ENCODE measurements at regions not wholly inside any gene's neighbourhood (a gene's known extent, or its start where the extent isn't known, plus 50 kb on each side); places are given as distances from the start of the nearest gene placed in this dataset.

DNA sequence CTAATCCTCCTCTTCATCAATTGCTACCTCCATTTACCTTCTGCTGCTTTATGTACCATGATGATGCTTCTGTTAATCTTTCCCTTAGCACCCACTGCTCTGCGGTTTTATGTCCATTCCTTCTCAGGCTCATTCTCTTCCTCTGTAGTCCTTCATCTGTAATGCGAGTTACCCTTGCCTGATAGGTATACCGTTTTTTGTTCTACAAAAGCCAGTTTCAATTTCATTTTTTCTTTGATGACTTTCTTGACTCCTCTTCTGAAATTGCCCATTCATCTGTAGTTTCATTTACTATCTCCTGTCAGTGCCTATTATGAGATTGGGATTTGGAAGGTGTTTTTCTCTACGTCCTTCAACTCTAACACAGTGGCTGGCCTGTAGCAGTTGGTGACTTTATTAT, 445.9 kb upstream of the ZNF717 start:
- no peak for TF ChIP-seq EZH2 (IDR thresholded peaks at IDR 0.05; ENCODE audit: borderline replicate concordance, low read depth, low read length, severe bottlenecking)
- TF ChIP-seq, protein P1, sequence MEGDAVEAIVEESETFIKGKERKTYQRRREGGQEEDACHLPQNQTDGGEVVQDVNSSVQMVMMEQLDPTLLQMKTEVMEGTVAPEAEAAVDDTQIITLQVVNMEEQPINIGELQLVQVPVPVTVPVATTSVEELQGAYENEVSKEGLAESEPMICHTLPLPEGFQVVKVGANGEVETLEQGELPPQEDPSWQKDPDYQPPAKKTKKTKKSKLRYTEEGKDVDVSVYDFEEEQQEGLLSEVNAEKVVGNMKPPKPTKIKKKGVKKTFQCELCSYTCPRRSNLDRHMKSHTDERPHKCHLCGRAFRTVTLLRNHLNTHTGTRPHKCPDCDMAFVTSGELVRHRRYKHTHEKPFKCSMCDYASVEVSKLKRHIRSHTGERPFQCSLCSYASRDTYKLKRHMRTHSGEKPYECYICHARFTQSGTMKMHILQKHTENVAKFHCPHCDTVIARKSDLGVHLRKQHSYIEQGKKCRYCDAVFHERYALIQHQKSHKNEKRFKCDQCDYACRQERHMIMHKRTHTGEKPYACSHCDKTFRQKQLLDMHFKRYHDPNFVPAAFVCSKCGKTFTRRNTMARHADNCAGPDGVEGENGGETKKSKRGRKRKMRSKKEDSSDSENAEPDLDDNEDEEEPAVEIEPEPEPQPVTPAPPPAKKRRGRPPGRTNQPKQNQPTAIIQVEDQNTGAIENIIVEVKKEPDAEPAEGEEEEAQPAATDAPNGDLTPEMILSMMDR (IDR thresholded peaks at IDR 0.05; ENCODE audit: borderline replicate concordance, extremely low read depth, low read length, poor library complexity, severe bottlenecking), result no peak
- ATAC-seq (ENCODE audit: insufficient read depth, low read depth), result no peak
- no peak overlapping the region for H3K9ac ChIP-seq (ENCODE audit: low read depth, low read length)
- DNase-seq, result no peak
- H3K4me3 ChIP-seq (ENCODE audit: low read depth in 1 of 2, low read length in 2 of 2), result no peak overlapping the region
- H3K27me3 ChIP-seq (ENCODE audit: insufficient read depth, low read length, poor library complexity), result no peaks in the 10 kb centered on the region
- no peak overlapping the region for H3K27ac ChIP-seq (ENCODE audit: low read length)
- no peak overlapping the region for H2AFZ ChIP-seq (ENCODE audit: low read depth, low read length)
- H3K9me3 ChIP-seq (ENCODE audit: insufficient read depth, low read length, severe bottlenecking), result no peaks in the 10 kb centered on the region
- H3K4me2 ChIP-seq (ENCODE audit: insufficient read depth, low read length), result no peak overlapping the region
- H3K79me2 ChIP-seq (ENCODE audit: insufficient read depth, low read length), result no peaks in the 10 kb centered on the region
- H3K36me3 ChIP-seq (ENCODE audit: insufficient read depth, low read length), result no peaks in the 10 kb centered on the region
- no peaks in the 10 kb centered on the region for H3K4me1 ChIP-seq (ENCODE audit: insufficient read depth, low read length)
- no peaks in the 10 kb centered on the region for H4K20me1 ChIP-seq (ENCODE audit: insufficient read depth, low read length)

GRCh38 chr3:76242886-76243753, 457.8 kb upstream of the ZNF717 start:
- Histone ChIP-seq H3K79me2 (ENCODE audit: insufficient read depth, low read length) (no peaks in the 10 kb centered on the region), H3K4me3 (ENCODE audit: low read depth in 1 of 2, low read length in 2 of 2) (no peak overlapping the region), H2AFZ (ENCODE audit: low read depth, low read length) (no peak overlapping the region), H3K4me1 (ENCODE audit: insufficient read depth, low read length) (no peaks in the 10 kb centered on the region), H3K9me3 (ENCODE audit: insufficient read depth, low read length, severe bottlenecking) (no peaks in the 10 kb centered on the region), H3K36me3 (ENCODE audit: insufficient read depth, low read length) (no peaks in the 10 kb centered on the region), H3K9ac (ENCODE audit: low read depth, low read length) (no peak overlapping the region), H3K27me3 (ENCODE audit: insufficient read depth, low read length, poor library complexity) (no peaks in the 10 kb centered on the region), H3K4me2 (ENCODE audit: insufficient read depth, low read length) (no peak overlapping the region), H3K27ac (ENCODE audit: low read length) (no peak overlapping the region), H4K20me1 (ENCODE audit: insufficient read depth, low read length) (no peaks in the 10 kb centered on the region)
- no peak for TF ChIP-seq EZH2 (IDR thresholded peaks at IDR 0.05; ENCODE audit: borderline replicate concordance, low read depth, low read length, severe bottlenecking)
- TF ChIP-seq, protein P1 (IDR thresholded peaks at IDR 0.05; ENCODE audit: borderline replicate concordance, extremely low read depth, low read length, poor library complexity, severe bottlenecking), result no peak
- DNase-seq (no peak), ATAC-seq (ENCODE audit: insufficient read depth, low read depth) (no peak)

GRCh38 chr3:76245073-76245472, 459.7 kb upstream of the ZNF717 start:
- H3K9me3 ChIP-seq (ENCODE audit: insufficient read depth, low read length, severe bottlenecking), result no peaks in the 10 kb centered on the region
- no peak for ATAC-seq (ENCODE audit: insufficient read depth, low read depth)
- H3K27me3 ChIP-seq (ENCODE audit: insufficient read depth, low read length, poor library complexity), result no peaks in the 10 kb centered on the region
- no peaks in the 10 kb centered on the region for H3K36me3 ChIP-seq (ENCODE audit: insufficient read depth, low read length)
- no peak overlapping the region for H3K27ac ChIP-seq (ENCODE audit: low read length)
- no peak overlapping the region for H3K9ac ChIP-seq (ENCODE audit: low read depth, low read length)
- no peak overlapping the region for H3K4me2 ChIP-seq (ENCODE audit: insufficient read depth, low read length)
- H3K4me1 ChIP-seq (ENCODE audit: insufficient read depth, low read length), result no peaks in the 10 kb centered on the region
- H3K79me2 ChIP-seq (ENCODE audit: insufficient read depth, low read length), result no peaks in the 10 kb centered on the region
- H3K4me3 ChIP-seq (ENCODE audit: low read depth in 1 of 2, low read length in 2 of 2), result no peak overlapping the region
- no peaks in the 10 kb centered on the region for H4K20me1 ChIP-seq (ENCODE audit: insufficient read depth, low read length)
- no peak for TF ChIP-seq EZH2 (IDR thresholded peaks at IDR 0.05; ENCODE audit: borderline replicate concordance, low read depth, low read length, severe bottlenecking)
- TF ChIP-seq, protein P1 (IDR thresholded peaks at IDR 0.05; ENCODE audit: borderline replicate concordance, extremely low read depth, low read length, poor library complexity, severe bottlenecking), result no peak
- DNase-seq, result no peak
- H2AFZ ChIP-seq (ENCODE audit: low read depth, low read length), result no peak overlapping the region

Measured in DND-41 (cell line).